H1 (cell line): ENCODE measurements at regions not wholly inside any gene's neighbourhood (a gene's known extent, or its start where the extent isn't known, plus 50 kb on each side); places are given as distances from the start of the nearest gene placed in this dataset.

ENCODE experiments used
- CTCF ChIA-PET: fragments of 300-600 bp; sonication (Branson Sonifier 250); formaldehyde crosslinking; loops from one replicate; lab custom pipeline; 2021; ENCODE audit not compliant: partially characterized antibody; lab: Charles Lee
- POLR2A ChIA-PET: fragments of 300-600 bp; sonication (Branson Sonifier 250); formaldehyde crosslinking; loops from one replicate; lab custom pipeline; 2021; ENCODE audit warnings: inconsistent platforms; ENCODE audit not compliant: partially characterized antibody; lab: Charles Lee
- DNase-seq, 2 experiments: peaks; one replicate each; pipeline versions ENCODE4 v3.0.0 to v3.0.0-alpha.2; 2010 to 2022; ENCODE audit warnings: low spot score in 2 of 2, low read depth in 1 of 2, mixed read lengths in 1 of 2
- FAIRE-seq: peaks from 2 replicates; lab custom pipeline; 2011; peaks lifted over from hg19 to GRCh38; lab: Jason Lieb, UNC
- H2AFZ ChIP-seq: 2 replicates; pipeline ENCODE4 v1.8.1; 2012; ENCODE audit warnings: low read length, inconsistent platforms
- H2AK5ac ChIP-seq: 2 replicates; pipeline ENCODE4 v1.6.1; 2013; ENCODE audit warnings: low read depth, low read length
- H2BK120ac ChIP-seq: replicated peaks from 2 replicates; pipeline ENCODE3; 2013; ENCODE audit warnings: low read depth, low read length, inconsistent platforms
- H2BK12ac ChIP-seq: 2 replicates; pipeline ENCODE4 v1.6.1; 2013; ENCODE audit warnings: low read depth, low read length
- H2BK15ac ChIP-seq: 2 replicates; pipeline ENCODE4 v1.6.1; 2013; ENCODE audit warnings: low read length
- H2BK20ac ChIP-seq: 2 replicates; pipeline ENCODE4 v1.6.1; 2013; ENCODE audit warnings: low read length
- H2BK5ac ChIP-seq: 2 replicates; pipeline ENCODE4 v1.6.1; 2013; ENCODE audit warnings: low read depth, low read length
- H3K14ac ChIP-seq: 2 replicates; pipeline ENCODE4 v1.6.1; 2013; ENCODE audit warnings: inconsistent platforms; ENCODE audit not compliant: insufficient read length
- H3K18ac ChIP-seq: 2 replicates; pipeline ENCODE4 v1.6.1; 2013; ENCODE audit warnings: low read length; ENCODE audit errors: extremely low read depth
- H3K23ac ChIP-seq: 2 replicates; pipeline ENCODE4 v1.6.1; 2013; ENCODE audit warnings: inconsistent platforms; ENCODE audit not compliant: insufficient read length
- H3K23me2 ChIP-seq: 2 replicates; pipeline ENCODE4 v1.6.1; 2013; ENCODE audit warnings: low read depth, low read length
- H3K27ac ChIP-seq: 2 replicates; pipeline ENCODE4 v1.6.1; 2011; ENCODE audit warnings: low read depth, low read length, inconsistent platforms
- H3K27me3 ChIP-seq, 4 experiments: replicated peaks in 1 of 4; 1 replicate in 1 of 4; 2 replicates in 3 of 4; pipeline versions ENCODE4 v1.6.1 to v1.8.1; 2011 to 2013; ENCODE audit warnings: low read length in 3 of 4, mild to moderate bottlenecking in 3 of 4, inconsistent platforms in 2 of 4, mixed read lengths in 2 of 4, moderate library complexity in 1 of 4; ENCODE audit not compliant: control insufficient read depth in 3 of 4, insufficient read depth in 3 of 4; ENCODE audit errors: extremely low read depth in 1 of 4
- H3K36me3 ChIP-seq, 4 experiments: 2 replicates each; pipeline versions ENCODE4 v1.6.1 to v1.8.1; 2011 to 2013; ENCODE audit warnings: mild to moderate bottlenecking in 4 of 4, low read length in 3 of 4, moderate library complexity in 2 of 4, control low read depth in 1 of 4, inconsistent platforms in 1 of 4; ENCODE audit not compliant: insufficient read depth in 4 of 4, control insufficient read depth in 2 of 4
- H3K4ac ChIP-seq: replicated peaks from 2 replicates; pipeline ENCODE3; 2013; ENCODE audit warnings: low read length, low read depth, mixed read lengths, inconsistent platforms; ENCODE audit not compliant: insufficient read length
- H3K4me1 ChIP-seq, 4 experiments: replicated peaks in 1 of 4; 1 replicate in 1 of 4; 2 replicates in 3 of 4; pipeline versions ENCODE4 v1.6.1 to v1.8.1; 2011 to 2013; ENCODE audit warnings: low read length in 3 of 4, inconsistent platforms in 2 of 4, mixed read lengths in 1 of 4; ENCODE audit not compliant: insufficient read depth in 4 of 4, control insufficient read depth in 3 of 4
- H3K4me2 ChIP-seq, 2 experiments: 2 replicates each; pipeline versions ENCODE4 v1.6.1 to v1.8.1; 2011 to 2013; ENCODE audit warnings: low read depth in 2 of 2, low read length in 2 of 2, control low read depth in 1 of 2, inconsistent platforms in 1 of 2, mild to moderate bottlenecking in 1 of 2; ENCODE audit not compliant: insufficient read depth in 1 of 2
- H3K4me3 ChIP-seq, 4 experiments: fragments of 200-600, 300-600 bp in 1 of 4; sonication (generic), shearing (Covaris generic), sonication (Bioruptor Twin) in 1 of 4; 2 replicates each; pipeline versions ENCODE4 v1.5.1 to v1.8.1; 2011 to 2016; ENCODE audit warnings: low read length in 4 of 4, low read depth in 3 of 4, control low read depth in 2 of 4, inconsistent platforms in 2 of 4, mild to moderate bottlenecking in 2 of 4, mixed read lengths in 1 of 4, moderate library complexity in 1 of 4; ENCODE audit not compliant: insufficient read depth in 2 of 4; ENCODE audit errors: extremely low read depth in 1 of 4
- H3K56ac ChIP-seq: replicated peaks from 2 replicates; pipeline ENCODE3; 2013; ENCODE audit warnings: low read depth, mild to moderate bottlenecking, mixed read lengths, low read length, inconsistent platforms; ENCODE audit not compliant: insufficient read length
- H3K79me1 ChIP-seq: 2 replicates; pipeline ENCODE4 v1.6.1; 2013; ENCODE audit warnings: low read depth, low read length, control low read depth
- H3K79me2 ChIP-seq, 2 experiments: 2 replicates each; pipeline versions ENCODE4 v1.6.1 to v1.8.1; 2012 to 2013; ENCODE audit warnings: low read length in 2 of 2, mild to moderate bottlenecking in 2 of 2, inconsistent platforms in 1 of 2; ENCODE audit not compliant: insufficient read depth in 2 of 2, control insufficient read depth in 1 of 2
- H3K9ac ChIP-seq, 4 experiments: replicated peaks in 1 of 4; 1 replicate in 1 of 4; 2 replicates in 3 of 4; pipeline versions ENCODE4 v1.6.1 to v1.8.1; 2011 to 2013; ENCODE audit warnings: low read depth in 3 of 4, low read length in 3 of 4, control low read depth in 2 of 4, mild to moderate bottlenecking in 2 of 4, moderate library complexity in 2 of 4, inconsistent platforms in 1 of 4; ENCODE audit errors: extremely low read depth in 1 of 4
- H3K9me3 ChIP-seq, 2 experiments: 2 replicates each; pipeline versions ENCODE4 v1.6.1 to v1.8.1; 2012 to 2013; ENCODE audit warnings: mild to moderate bottlenecking in 2 of 2, moderate library complexity in 2 of 2, control low read depth in 1 of 2, inconsistent platforms in 1 of 2, low read depth in 1 of 2, low read length in 1 of 2, mixed read lengths in 1 of 2; ENCODE audit not compliant: insufficient read depth in 2 of 2
- H4K20me1 ChIP-seq, 2 experiments: replicated peaks in 1 of 2; 2 replicates each; pipeline versions ENCODE3 to v1.8.1; 2011 to 2013; ENCODE audit warnings: inconsistent platforms in 2 of 2, low read length in 2 of 2, mild to moderate bottlenecking in 1 of 2; ENCODE audit not compliant: insufficient read depth in 2 of 2, control insufficient read depth in 1 of 2
- H4K5ac ChIP-seq: 2 replicates; pipeline ENCODE4 v1.6.1; 2013; ENCODE audit warnings: low read length, low read depth, mixed read lengths, inconsistent platforms; ENCODE audit not compliant: insufficient read length
- H4K8ac ChIP-seq: 2 replicates; pipeline ENCODE4 v1.8.0; 2013; ENCODE audit warnings: mild to moderate bottlenecking, moderate library complexity, low read length, inconsistent platforms; ENCODE audit not compliant: insufficient read depth; ENCODE audit errors: extremely low read depth
- H4K91ac ChIP-seq: replicated peaks from 2 replicates; pipeline ENCODE3; 2013; ENCODE audit warnings: low read length, mixed read lengths, inconsistent platforms; ENCODE audit not compliant: insufficient read length
- BRCA1 ChIP-seq: IDR thresholded peaks from 2 replicates; pipeline ENCODE4 v1.6.1; 2012; ENCODE audit warnings: low read depth, low read length, improper control_type of control experiment
- CBX5 ChIP-seq: fragments of 300-800, 300-1000 bp; sonication (generic); IDR thresholded peaks from 2 replicates; pipeline ENCODE4 v1.7.1; 2016; ENCODE audit warnings: antibody characterized with exemption, low read length, low read depth
- CBX8 ChIP-seq: fragments of 300-800, 300-1000 bp; sonication (generic); IDR thresholded peaks from 2 replicates; pipeline ENCODE4 v1.7.1; 2016; ENCODE audit warnings: low read depth, low read length, borderline replicate concordance
- CHD2 ChIP-seq: IDR thresholded peaks from 2 replicates; pipeline ENCODE4 v1.6.1; 2012; ENCODE audit warnings: low read length, improper control_type of control experiment
- CREB1 ChIP-seq: IDR thresholded peaks from 2 replicates; pipeline ENCODE4 v1.6.1; 2012; ENCODE audit warnings: inconsistent platforms
- EP300 ChIP-seq, 2 experiments: IDR thresholded peaks; 1 replicate in 1 of 2; 2 replicates in 1 of 2; pipeline ENCODE4 v1.6.1; 2011 to 2012; ENCODE audit warnings: low read depth in 2 of 2, low read length in 2 of 2, mild to moderate bottlenecking in 2 of 2, borderline replicate concordance in 1 of 2, inconsistent platforms in 1 of 2, moderate library complexity in 1 of 2
- GTF2F1 ChIP-seq: IDR thresholded peaks from 2 replicates; pipeline ENCODE4 v1.6.1; 2012; ENCODE audit warnings: low read depth, low read length, improper control_type of control experiment, borderline replicate concordance
- KDM1A ChIP-seq: fragments of 200-600, 300-600 bp; sonication (generic); IDR thresholded peaks from 2 replicates; pipeline ENCODE4 v1.7.1; 2016; ENCODE audit warnings: mild to moderate bottlenecking, low read length, borderline replicate concordance
- KDM5A ChIP-seq: fragments of 200-600 bp; IDR thresholded peaks from 2 replicates; pipeline ENCODE4 v1.7.1; 2012; ENCODE audit warnings: mild to moderate bottlenecking, low read length, inconsistent platforms, mixed read lengths
- NANOG ChIP-seq: IDR thresholded peaks from 2 replicates; pipeline ENCODE4 v1.6.1; 2011; ENCODE audit warnings: low read length, low read depth, mild to moderate bottlenecking, inconsistent platforms; ENCODE audit not compliant: insufficient read depth, poor library complexity, severe bottlenecking
- NRF1 ChIP-seq: IDR thresholded peaks from 2 replicates; pipeline ENCODE4 v1.6.1; 2011; ENCODE audit warnings: mild to moderate bottlenecking, low read depth, low read length, improper control_type of control experiment
- SIRT6 ChIP-seq: IDR thresholded peaks from one replicate; pipeline ENCODE4 v1.7.1; 2012; ENCODE audit warnings: low read length, inconsistent platforms
- TBP ChIP-seq: IDR thresholded peaks from 2 replicates; pipeline ENCODE4 v1.6.1; 2011; ENCODE audit warnings: low read depth, low read length, improper control_type of control experiment
- USF2 ChIP-seq: IDR thresholded peaks from 2 replicates; pipeline ENCODE4 v1.6.1; 2011; ENCODE audit warnings: low read length, improper control_type of control experiment
- ZNF274 ChIP-seq: IDR thresholded peaks from 2 replicates; pipeline ENCODE4 v1.7.0; 2012; ENCODE audit warnings: low read length, borderline replicate concordance; ENCODE audit errors: extremely low read depth
- WGBS, 2 experiments: shearing (Covaris generic) in 1 of 2; methylation state at CpG; one replicate each; pipeline versions ENCODE4 v1.1.6 to v1.1.7; 2013 to 2015; ENCODE audit warnings: low lambda C conversion rate in 2 of 2, mixed read lengths in 2 of 2, inconsistent platforms in 1 of 2, low coverage in 1 of 2, missing lambda C conversion rate in 1 of 2; ENCODE audit not compliant: insufficient replicate concordance in 2 of 2, insufficient coverage in 1 of 2, insufficient read length in 1 of 2; ENCODE audit errors: extremely low coverage in 1 of 2, missing lambda C conversion rate in 1 of 2; 5-methylcytosine and 5-hydroxymethylcytosine counted together

DNA sequence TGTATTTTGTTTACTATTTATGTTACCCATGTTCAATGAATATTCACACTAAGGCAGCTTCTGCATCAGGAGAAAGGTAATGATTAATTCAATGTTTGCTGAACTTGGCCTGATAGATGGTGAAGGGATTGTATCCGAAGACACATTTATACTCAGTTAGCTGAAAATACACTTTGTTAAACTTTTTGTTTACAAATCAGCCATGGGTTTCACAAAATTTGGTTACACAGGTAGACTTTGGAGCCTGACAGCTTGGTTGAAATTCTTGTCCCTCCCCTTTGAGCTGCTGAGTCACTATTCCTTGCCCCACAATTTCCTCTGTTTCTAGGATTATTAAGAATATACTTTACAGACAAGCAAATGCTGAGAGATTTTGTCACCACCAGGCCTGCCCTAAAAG is 162.6 kb downstream of the PPP1R3A start:
- H3K4me2 ChIP-seq, result no peak overlapping the region
- H3K9me3 ChIP-seq, result no peaks in the 10 kb centered on the region
- H3K23ac ChIP-seq, result no peak overlapping the region
- no peak overlapping the region for H3K27ac ChIP-seq
- ChIA-PET CTCF (no interaction called here), POLR2A (no interaction called here)
- H2BK12ac ChIP-seq, result no peak overlapping the region
- DNase-seq (no peak), FAIRE-seq (no peak)
- H3K79me2 ChIP-seq, result no peaks in the 10 kb centered on the region
- H3K79me1 ChIP-seq, result no peaks in the 10 kb centered on the region
- H4K20me1 ChIP-seq, result no peaks in the 10 kb centered on the region
- no peak overlapping the region for H2BK15ac ChIP-seq
- H3K18ac ChIP-seq, result no peak overlapping the region
- H3K14ac ChIP-seq, result no peak overlapping the region
- no peak overlapping the region for H2BK120ac ChIP-seq
- no peak overlapping the region for H3K9ac ChIP-seq
- H2AK5ac ChIP-seq, result no peak overlapping the region
- H3K36me3 ChIP-seq, result no peaks in the 10 kb centered on the region
- no peak overlapping the region for H2BK5ac ChIP-seq
- no peak overlapping the region for H3K4me3 ChIP-seq
- no peak overlapping the region for H2BK20ac ChIP-seq
- no peak overlapping the region for H3K56ac ChIP-seq
- H4K5ac ChIP-seq, result no peak overlapping the region
- no peak overlapping the region for H4K8ac ChIP-seq
- 86% methylated on average over 1 of the region's 1 CpG; no CpG with 5 or more reads in 1 of the 2 experiments for WGBS, 2 experiments
- H3K27me3 ChIP-seq, result no peaks in the 10 kb centered on the region
- H4K91ac ChIP-seq, result no peak overlapping the region
- no peak overlapping the region for H2AFZ ChIP-seq
- H3K4ac ChIP-seq, result no peak overlapping the region
- H3K4me1 ChIP-seq, result no peaks in the 10 kb centered on the region
- no peaks in the 10 kb centered on the region for H3K23me2 ChIP-seq
- no peak for TF ChIP-seq KDM1A
- TF ChIP-seq SIRT6, result no peak
- TF ChIP-seq NANOG, result no peak
- no peak for TF ChIP-seq CBX5
- TF ChIP-seq CHD2, result no peak
- TF ChIP-seq CBX8, result no peak
- no peak for TF ChIP-seq ZNF274
- no peak for TF ChIP-seq EP300 (IDR thresholded peaks at IDR 0.05; ENCODE audit: borderline replicate concordance in 1 of 2, low read depth in 2 of 2, low read length in 2 of 2)
- TF ChIP-seq CREB1, result no peak
- TF ChIP-seq NRF1, result no peak
- TF ChIP-seq USF2, result no peak
- no peak for TF ChIP-seq GTF2F1
- TF ChIP-seq TBP, result no peak
- no peak for TF ChIP-seq KDM5A
- no peak for TF ChIP-seq BRCA1
